ENCODE measurements at regions not wholly inside any gene's neighbourhood (a gene's known extent, or its start where the extent isn't known, plus 50 kb on each side); places are given as distances from the start of the nearest gene placed in this dataset.

DNA sequence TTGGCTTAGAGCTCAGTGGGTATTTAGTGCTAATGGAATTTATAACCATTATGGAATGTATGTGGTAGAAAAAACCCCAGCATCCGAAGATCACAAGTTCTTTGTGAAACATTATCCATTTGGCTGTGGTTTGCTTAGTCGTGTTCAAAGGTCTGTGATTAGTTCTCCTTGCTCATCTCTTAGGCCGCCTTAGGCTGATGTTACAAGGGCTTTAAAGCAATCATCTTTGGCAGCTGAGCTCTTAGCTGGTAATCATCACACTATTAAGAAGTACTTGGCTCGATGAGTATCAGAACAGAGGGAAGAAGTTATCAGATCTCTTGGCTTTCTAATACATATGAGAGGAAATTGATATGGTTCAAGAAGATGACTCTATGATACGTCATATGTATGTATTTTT is 124.1 kb upstream of the E2F7 start:
- DNase-seq: no peak

GRCh38 chr12:77179515-77179914 is 114.1 kb upstream of the E2F7 start:
- no peak for DNase-seq

- DNase-seq: no peak
These were observed 102.4 kb upstream of the E2F7 start for GRCh38 chr12:77167801-77168200.

DNA sequence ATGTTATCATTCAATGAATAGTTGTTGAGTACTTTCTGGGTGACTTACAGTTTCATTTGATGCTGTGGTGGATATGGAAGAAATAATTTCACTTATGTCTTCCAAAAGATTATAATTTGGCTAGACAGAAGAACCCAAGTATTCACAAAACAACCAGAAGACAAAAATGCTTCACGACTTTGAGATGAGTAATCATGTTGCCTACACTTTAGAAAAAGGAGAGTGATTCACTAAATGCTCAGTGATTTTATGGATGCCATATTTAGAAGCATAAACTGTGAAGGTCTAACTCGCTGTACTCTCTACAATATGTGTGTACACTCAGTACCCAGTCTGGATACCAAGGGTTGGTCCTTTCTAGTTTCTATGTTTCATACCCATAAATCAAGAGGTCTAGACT is 101.3 kb upstream of the E2F7 start:
- DNase-seq: no peak

- DNase-seq: no peak
These were observed 98.0 kb upstream of the E2F7 start for GRCh38 chr12:77163074-77164038.

DNA sequence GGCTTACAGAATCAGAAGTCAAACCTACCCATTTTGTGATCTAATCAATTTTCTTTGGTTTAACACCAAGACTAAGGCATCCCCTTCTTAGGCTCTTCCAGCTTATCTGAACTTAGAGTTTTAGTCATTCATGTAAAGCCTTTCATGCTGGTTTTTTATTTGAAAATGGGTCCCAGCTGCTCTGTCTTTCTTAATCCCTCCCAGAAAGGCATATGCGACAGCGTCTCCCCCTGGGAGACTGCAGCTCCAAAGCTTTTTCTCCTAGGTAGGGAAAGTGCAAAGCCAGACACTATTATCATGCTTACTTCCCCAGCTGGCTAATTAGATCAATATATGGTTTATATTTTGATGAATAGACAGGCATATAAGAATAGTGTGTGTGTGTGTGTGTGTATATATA is 96.6 kb upstream of the E2F7 start:
- no peak for DNase-seq

DNA sequence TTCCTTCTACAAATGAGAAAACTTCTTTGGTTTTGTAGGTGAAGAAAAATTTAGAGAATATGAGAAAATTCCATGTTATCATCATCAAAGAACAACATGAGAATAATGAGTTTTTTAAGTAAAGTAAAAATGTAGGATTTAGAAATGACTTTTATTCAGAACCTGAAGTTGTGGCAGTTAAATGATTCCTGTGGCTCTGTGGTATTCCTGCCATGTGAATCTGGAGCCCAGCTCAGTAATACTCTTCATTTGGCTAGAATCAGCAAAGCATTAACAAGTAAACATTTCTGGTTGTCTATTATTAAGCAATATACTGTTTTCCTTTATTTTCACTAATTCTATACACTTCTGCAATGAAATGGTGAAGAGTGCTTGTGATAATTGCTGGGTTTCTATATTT is 95.6 kb upstream of the E2F7 start:
- no peak for DNase-seq

GRCh38 chr12:77153706-77154105 is 88.3 kb upstream of the E2F7 start:
- no peak for DNase-seq

- no peak for DNase-seq
These were observed 87.3 kb upstream of the E2F7 start for GRCh38 chr12:77152623-77153193.

DNA sequence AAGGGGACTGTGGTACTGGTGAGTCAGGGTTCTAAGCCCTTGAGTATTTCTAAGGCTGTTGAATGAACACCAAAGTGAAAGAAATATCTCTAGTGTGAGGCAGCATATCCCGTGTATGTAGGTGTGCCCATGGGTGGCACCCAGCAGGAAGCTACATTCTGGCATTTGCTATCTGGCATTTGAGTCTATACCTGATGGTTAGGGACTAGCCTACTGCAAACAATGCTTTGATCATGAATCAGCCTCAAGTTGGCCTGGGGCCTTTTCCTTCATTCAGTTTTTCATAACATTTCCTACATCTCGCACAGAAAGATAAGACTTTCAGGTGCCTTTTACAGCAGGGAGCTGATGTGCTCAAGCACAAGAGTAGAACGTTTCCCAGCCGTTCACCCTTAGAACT is 85.7 kb upstream of the E2F7 start:
- DNase-seq: no peak

DNA sequence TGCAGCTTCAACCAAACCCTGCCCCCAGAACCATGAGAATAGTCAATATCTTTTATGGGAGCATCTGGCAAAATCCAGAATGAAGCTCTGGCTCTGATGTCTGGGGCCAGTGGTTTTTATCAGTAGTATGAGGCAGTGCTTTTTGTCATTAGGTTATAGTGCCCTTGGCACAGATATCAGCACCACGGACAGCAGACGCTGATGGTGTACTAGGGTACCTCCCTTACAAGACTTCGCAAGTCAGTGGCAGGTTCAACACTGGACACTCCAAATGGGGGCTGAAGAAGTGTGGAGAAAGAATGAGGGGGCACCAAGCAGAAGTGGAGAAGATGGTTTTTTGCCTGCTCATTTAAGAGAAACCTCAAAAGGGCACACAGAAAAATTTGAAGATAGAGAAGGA is 68.2 kb upstream of the E2F7 start:
- no peak for DNase-seq

GRCh38 chr12:77131977-77132490 is 66.7 kb upstream of the E2F7 start:
- DNase-seq: no peak

GRCh38 chr12:77130193-77130592 is 64.8 kb upstream of the E2F7 start:
- no peak for DNase-seq

GRCh38 chr12:77124767-77125166 is 59.4 kb upstream of the E2F7 start:
- DNase-seq: no peak

- no peak for DNase-seq
These were observed 57.3 kb upstream of the E2F7 start for GRCh38 chr12:77122661-77123060.

DNA sequence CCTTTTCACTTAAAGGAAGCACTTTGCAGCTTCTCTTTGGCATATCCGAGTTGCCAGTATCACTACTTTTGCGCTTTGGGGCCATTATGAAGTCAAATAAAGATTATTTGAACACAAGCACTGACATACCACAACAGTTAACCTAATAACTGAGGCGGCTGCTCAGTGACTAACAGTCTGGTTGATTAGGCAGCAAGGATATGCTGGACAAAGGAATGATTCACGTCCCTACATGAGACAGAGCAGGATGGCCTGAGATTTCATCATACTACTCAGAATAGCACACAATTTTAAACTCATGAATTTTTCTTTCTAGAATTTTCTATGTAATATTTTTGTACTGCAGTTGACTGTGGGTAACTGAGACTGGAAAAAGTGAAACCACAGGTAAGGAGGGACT is 56.9 kb upstream of the E2F7 start:
- no peak for DNase-seq

GRCh38 chr12:77120156-77121085 is 55.1 kb upstream of the E2F7 start:
- DNase-seq: no peak

GRCh38 chr12:77118696-77119095 is 53.3 kb upstream of the E2F7 start:
- no peak for DNase-seq

- DNase-seq: no peak
These were observed 50.9 kb upstream of the E2F7 start for GRCh38 chr12:77116277-77116676.

DNA sequence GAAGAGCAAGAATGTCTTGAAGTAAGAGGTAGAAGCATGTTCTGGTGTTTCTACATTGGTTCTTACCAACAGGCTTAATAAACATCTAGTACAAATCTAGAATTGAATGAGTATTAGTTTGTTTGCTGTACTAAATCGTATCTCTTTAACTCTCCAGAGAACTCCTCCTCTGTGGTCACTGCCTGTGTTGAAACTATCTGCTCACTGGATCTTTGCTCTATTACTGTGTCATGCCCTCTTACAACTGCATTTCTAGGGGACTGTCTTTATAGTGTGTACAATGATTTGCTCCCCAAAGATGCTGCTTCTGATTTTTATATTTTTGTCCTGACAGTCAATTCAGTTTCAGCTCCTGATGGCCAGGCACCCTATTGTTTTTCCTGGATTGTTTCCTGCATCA is 50.1 kb upstream of the E2F7 start:
- no peak for DNase-seq

Measured in NCI-H1092 (cell line).